Left forelimb (tissue), 1 donor: ENCODE measurements at regions not wholly inside any gene's neighbourhood (a gene's known extent, or its start where the extent isn't known, plus 50 kb on each side); places are given as distances from the start of the nearest gene placed in this dataset.

ENCODE experiments used
- DNase-seq: peaks from one replicate; pipeline ENCODE4 v3.0.0-alpha.2; 2018; ENCODE audit warnings: low spot score

DNA sequence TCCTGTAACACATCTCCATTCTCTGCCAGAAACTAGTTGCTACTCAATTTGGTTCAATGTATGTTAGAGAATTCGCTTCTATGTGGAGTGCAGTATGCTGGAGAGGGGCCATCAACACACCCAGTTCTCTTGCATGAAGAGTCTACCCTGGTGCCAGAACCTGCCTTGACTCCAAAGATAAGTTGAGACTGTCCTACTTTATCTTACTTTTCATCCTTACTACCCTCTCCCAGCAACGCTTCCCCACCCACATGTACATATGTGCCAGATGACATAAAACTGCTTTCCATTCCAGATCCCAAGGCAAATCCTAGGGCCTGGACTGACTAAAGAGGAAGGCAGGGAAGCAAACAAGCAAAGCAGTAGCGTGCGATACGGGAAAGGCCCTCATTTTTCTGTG, 442.6 kb upstream of the THRB start:
- no peak for DNase-seq

DNA sequence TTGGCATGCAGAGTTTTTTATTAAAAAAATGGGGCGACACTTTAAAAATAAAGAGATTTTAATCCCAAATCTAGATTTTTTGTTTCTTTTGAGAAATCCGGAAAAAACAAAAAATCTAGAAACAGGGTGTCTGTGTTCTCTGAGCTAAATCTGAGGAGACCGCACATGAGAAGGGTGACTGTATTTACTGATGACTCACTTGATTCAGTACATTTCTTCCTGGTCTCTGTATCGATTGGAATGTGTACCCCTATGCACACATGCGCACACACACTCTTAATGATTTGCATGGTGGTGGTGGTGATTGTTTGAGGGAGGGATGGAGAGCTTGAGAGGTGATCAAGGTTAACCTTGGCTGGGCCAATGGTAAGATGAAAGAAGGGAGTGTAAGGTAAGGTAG, 443.1 kb upstream of the THRB start:
- DNase-seq, result no peak

DNA sequence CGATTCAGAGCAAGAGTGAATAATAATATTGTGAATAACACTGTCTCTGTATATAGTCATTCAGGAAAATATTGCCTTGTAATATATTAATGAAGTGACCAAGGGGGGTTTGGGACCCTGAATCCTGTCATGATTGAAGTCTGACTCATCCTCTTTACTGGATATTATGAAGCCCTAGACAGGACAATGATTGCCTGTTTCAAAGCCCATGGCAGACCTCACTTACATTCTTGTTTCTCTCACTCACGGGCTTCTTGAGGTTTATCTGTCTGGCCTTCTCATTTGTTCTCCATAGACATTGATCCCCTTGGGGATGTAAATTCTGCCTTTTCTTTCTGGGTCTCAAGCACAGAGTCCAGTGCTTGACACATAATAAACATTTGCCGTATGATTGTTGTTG, 449.3 kb upstream of the THRB start:
- no peak for DNase-seq

DNA sequence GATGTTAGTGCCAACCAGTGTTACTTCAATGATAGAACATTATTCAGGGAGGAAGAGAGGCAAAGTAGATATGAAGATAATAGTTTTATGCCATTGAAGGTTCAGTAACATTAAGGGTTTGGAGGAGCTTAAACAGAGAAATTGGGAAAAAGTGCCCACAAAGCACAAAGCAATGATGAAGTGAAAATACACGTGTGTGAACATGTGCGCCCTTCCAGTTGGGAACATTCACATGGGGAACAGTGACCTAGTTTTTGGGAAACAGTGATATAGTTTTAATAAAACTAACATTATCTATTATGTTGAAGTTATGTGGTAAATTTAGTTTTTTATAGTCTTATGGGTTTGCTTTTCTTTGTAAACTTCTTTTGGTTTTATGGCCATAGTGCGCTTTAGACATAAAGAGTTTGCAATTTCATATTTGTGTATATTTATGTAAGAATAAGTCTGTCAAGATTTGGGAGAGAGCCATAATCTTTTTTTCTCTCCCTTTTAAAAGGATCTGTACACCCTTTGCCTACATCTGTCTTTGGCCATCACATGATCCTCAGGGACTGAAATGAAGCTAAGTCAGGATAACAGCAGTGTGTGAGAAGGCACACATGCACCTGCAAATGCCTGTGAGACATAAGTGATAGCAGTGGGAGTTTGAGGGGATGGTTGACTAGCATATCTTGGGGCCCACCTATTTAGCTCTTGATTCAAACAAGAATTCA, 450.3 kb upstream of the THRB start:
- DNase-seq, result no peak

DNA sequence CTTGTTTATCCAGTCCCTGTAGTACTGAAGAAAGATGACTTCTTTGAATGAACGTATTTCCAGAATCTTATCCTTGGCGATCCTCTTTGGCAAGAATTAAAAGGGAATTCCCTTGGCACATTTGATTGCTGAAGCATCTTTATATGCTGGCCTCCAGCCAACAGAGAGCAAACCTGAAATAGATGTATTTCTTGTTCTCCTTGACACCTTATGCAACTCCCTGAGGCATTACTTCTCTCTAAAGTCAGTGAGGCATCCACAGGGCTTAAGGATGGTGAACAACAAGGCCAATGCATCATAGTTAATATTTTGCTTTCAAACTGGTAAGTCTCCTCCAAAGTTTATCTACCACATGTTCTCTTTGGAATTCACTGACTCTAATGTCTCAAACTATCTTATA, 450.9 kb upstream of the THRB start:
- no peak for DNase-seq

DNA sequence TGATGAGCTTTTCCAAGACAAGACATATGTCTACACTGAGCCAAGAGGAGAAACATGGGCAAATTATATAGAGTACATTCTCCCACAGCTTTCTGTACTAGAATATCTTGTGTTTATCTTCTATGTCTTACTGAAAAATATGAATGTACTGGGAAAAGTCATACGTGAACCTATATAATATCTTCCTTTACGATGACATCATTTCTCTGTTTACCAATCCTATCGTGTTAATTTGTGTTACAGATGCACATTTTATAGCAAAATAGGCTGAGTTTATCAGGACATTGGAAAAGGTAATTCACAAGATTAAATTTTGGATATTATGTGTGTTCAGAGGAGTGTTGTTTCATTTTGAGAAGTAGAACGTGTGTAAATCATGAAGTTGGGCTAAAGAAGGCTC, 452.5 kb upstream of the THRB start:
- DNase-seq, result no peak

DNA sequence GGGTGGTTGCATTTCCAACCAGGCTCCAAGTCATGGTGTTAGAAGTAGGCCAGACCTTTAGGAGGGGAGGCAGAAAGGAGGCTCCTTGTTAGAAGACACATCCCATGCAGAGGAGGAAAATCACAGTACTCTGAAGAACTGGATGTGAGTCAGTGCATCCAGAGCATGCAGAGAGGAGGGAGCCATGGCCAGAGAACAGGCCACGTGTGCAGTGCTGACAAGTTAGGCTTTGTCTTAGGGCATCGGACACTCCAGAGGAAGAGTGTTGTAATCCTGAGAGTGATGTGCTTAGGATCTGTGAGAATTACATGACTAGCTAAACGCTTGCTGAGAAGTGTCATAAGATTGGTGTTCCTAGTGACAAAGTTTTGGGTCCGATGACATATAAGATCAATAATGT, 456.5 kb upstream of the THRB start:
- no peak for DNase-seq

DNA sequence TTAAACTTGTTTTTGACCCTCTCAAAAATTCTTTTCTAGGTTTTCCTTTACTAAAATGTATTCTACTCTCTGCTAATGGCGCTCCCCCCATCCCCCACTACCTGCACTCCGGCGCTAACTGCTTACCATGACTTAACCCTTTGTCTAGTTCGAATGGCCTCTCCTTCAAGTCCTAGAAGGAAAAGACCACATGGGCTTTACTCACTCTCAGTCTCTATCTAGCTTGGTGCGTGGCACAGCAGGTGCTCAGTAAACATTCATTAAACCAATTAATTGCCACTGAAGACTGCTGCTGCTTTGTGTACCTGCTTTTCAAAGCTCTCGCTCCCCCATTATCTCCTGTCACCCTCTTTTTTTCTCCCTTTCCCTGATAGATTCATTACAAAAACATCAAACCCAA, 457.7 kb upstream of the THRB start:
- no peak for DNase-seq

DNA sequence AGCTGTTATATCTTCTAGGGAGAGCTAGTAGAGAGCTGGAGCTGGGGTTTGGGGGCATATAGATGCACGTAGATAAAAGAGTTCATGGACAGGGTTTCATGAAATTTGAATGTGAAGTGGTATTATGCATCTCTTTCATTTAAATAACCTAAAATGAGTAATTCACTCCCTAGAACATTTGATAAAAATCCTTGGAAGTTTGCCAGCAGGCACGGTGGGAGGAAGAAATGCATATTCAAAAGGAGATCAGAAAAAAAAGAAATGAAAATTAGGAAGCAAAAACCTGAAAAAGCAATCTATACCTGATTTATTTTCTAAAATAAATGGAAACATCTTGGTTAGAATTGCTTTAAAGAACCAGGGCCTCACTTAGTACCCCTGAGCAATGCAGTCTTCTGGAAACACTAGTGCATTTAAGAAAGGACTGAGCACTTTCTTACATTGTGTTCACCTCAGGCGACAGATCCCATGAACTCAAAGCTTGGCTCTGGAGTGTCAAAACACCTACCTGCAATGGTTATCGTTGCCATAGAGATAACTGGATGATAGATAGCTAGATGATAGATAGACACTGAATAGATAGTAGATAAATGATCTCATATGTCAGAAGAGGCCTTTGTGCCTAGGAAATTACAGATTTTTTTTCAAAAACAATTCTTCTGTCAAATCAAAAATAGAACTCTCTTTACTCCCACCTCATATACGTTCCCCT, 458.6 kb upstream of the THRB start:
- DNase-seq, result no peak

DNA sequence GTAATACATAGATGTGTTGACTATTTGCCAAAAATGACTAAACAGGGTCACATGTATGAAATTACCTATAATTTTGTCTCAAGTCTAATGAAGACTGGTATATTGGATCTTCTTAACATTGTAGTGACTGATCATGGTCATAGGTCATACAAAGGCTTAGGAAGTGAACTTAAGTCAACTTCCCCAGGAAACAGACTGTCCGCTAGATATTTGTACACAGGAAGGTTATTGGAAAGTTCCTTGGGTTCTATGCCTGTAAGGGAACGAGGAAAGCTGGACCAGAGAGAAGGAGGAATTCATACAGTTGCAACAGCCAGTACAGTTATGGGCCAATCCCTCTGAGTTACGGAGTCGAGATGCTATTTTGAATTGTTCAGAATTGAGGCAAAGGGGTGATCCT, 462.0 kb upstream of the THRB start:
- no peak for DNase-seq

DNA sequence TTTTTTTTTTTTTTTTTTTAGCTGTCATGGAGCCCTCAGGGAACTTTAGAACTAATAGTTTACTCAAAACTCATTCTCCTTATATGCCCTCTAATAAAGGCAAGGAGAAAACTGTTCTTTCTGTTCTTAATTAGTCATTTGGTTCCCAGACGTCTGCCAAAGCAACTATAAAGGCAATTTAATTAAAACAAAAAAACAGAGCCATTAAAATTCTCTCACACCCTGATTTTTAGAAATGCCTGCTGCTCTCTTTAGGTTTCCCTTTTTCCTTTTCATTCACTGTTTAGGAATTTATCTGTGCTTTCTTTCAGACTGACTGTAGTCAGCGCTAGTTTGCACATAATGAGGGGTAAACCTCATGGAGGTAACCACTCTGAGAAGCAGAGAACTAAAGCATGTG, 463.6 kb upstream of the THRB start:
- DNase-seq, result no peak

DNA sequence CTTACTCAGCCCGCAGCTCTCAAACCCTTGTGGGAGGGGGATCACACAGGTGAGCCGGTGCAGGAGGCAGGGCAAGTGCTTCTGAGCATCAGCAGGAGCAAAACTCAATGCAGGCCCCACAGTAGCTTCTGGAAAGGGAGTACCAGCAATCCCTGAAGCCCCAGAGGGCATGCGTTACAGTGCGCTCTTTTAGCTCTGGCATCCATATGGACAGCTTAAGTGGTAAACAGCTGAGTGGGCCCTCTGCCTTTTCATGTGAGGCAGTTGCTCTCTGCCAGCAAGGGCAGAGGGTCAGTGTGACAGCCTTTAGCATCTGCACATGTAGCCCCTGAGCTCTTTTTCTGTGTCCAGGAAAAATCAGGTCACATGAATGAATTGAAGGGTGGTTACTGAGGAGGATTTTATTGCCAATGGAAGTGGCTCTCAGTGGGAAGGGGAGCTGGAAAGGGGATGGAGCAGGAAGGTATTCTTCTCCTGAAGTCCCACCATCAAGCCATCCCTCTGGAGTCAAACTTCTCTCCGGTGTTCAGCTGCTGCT, 464.3 kb upstream of the THRB start:
- no peak for DNase-seq

DNA sequence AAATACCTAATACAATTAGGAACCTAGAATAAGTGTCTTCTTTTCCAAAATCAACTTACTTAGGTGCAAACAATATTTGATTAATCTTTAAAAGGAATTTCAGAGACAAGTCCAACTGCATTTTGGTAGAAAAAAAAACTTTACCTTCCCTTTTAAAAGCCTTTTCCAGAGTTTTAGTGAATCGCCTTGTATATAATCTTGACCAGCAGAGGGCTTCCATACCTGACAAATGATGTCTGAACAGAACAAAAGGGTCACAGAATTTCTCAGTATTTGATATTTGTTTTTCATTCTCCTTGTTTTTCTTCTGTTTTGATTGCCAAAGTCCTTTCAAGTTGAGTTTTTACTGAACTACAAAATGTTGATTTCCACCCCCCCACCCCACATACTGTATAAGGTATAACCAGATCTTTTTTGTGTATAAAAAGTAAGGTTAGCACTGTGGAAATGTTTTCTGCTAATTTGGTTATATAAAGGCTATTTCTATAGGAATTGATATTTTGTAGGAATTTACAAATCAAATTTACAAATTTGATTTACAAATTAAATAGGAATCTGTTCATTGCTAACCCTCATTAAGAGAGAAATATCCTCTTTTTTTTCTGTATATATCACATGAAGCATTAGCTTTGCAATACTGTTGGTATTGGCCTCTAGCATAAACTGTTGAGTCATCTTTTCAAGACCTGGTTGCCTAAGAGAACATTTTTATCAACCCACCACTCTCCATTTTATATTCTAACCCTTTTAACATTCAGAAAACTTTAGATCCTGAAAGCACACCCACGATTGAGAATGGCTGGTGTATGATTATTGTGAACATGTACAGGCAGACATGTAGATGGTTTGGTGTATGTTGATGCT, 464.1 kb upstream of the RARB start:
- no peak for DNase-seq

DNA sequence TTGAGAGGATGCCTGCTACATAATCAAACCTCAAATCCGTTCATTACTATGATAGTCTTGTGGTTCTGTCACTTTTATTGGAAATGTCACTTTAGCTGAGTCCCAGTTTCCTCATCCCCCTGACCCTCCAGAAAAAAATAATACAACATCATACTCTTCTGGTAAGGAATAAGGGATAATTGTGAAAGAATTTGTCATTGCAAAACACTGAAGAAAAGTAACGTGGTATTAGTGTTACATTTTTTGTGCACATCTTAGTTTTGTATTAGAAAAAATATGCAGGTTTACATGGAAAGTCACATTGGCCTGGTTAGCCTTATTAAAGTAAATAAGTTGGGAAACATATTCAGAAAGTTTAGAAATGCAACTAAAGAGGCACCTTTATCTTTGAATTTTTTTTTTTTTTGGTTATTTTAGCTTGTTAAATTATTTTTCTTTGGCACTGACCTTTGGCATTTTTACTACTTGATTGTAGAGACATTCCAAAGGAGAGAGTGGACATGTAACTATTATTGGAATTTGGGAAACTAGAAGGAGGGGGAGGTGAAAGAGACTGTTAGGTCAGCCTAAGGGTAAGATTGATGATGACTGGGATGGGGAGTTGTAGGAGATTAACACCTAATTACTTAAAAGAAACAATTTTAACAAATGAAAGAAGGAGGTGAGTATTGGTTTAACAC, 462.2 kb upstream of the RARB start:
- no peak for DNase-seq

DNA sequence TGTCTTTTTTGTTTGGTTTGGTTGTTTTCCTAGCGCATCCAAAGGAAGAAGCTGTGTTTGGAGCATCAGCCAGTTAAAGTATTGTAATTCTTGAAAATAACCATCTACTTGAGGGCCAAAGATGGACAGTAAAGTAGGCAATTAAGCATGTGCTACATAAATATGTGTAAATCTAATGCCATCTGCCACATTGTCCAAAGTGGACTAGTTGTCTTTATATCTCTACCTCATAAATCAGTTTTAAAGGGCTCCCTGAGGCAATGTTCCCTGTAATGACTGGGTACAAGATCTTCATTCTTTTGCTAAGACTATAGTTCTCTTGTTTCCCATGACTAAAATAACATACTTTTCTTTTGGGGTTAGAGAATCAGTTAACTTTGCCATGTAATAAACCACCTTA, 460.0 kb upstream of the RARB start:
- no peak for DNase-seq

DNA sequence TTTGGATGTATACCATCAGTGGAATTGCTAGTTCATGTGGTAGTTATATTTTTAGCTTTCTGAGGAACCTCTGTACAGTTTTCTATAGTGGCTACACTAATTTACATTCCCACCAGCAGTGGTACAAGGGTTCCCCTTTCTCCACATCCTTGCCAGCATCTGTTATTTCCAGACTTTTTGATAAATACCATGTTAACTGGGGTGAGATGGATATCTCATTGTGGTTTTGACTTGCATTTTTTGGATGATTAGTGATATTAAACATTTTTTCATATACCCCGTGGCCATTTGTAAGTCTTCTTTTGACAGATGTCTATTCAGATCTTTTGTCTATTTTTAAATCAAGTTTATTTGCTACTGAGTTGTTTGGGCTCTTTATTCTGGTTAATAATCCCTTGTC, 455.6 kb upstream of the RARB start:
- DNase-seq, result no peak

DNA sequence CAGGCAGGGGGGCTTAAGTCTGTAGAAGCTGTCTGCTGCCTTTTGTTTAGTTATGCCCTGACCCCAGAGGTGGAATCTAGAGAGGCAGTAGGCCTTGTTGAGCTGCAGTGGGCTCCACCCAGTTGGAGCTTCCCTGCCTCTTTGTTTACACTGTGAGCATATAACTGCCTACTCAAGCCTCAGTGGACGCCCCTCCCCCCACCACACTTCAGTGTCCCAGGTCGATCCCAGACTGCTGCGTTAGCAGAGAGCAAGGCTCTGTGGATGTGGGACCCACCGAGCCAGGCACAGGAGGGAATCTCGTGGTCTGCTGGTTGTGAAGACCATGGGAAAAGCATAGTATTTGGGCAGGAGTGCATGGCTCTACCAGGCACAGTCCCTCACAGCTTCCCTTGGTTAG, 446.8 kb upstream of the RARB start:
- DNase-seq, result no peak

DNA sequence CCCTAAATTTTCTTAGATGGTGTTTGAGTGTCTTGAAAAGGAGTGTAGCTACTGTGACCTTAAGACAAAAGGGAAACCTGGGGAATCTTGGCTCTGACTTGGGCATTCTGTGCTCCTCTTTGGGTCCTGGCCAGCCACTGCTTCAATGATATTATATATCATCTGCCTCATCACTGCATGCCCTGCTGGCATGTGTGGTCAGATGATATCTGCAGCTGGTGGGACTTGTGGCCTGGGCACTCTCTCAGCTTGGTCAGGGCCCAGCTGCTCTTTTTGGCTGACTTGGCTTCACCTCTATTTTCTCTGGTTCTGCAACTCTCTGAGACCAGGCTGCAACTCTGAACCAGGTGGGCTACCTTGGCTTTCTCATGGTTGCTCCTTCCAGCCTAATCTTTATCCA, 446.1 kb upstream of the RARB start:
- no peak for DNase-seq

DNA sequence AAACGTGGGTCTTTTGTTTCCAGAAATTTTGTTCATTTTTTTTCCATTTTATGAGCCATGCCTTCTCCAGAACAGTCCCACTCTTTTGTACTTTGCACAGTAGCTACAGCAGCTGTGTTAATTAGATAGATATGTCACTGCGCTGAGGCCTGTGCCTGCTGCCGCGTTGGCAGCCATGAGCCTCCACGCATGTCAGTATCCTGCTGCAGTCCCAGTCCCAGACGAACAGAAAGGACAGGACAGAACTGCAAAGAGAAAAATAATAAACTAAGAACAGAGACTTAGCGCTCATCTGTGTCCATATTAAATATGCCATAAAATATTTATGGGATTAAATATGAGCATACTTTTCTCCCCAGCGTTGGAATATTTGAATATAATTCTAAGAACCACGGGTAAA, 442.4 kb upstream of the RARB start:
- DNase-seq, result no peak

DNA sequence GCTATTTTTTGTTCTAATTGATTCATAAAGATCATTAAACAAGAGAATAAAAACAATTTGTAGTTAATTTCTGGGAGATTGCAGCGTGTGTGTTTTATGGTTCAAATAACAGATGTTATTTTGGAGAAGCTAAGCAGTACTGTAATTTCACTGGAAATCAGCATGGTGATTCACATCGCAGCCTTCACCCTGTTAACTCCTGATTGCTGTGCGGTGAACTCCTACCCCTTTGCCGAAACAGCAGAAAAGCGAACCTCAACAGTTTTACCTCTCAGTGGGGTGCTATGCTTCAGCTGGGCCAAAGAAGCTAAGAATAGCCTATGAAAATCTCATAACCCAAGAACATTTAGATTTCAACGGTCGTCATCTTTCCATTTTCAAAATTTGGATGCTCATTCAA, 441.5 kb upstream of the RARB start:
- DNase-seq, result no peak

DNA sequence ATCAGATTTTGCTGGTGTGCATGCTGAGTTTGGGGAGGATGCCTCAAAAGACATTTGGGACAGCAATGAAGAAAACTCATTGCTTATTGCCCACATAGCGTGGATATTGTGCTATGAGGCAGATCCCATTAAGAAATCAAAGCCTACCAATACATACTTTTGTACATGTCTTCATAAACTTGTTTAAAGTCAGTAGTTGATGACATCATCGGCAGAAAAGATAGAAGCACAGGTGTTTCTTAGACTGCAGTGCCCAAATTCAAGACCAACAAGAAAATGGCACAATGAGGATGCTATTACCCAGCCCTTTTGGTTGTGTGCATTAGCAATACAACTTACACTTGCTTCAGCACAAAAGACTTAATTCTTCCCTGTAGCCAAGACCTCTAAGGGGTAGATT, 428.7 kb upstream of the RARB start:
- no peak for DNase-seq

DNA sequence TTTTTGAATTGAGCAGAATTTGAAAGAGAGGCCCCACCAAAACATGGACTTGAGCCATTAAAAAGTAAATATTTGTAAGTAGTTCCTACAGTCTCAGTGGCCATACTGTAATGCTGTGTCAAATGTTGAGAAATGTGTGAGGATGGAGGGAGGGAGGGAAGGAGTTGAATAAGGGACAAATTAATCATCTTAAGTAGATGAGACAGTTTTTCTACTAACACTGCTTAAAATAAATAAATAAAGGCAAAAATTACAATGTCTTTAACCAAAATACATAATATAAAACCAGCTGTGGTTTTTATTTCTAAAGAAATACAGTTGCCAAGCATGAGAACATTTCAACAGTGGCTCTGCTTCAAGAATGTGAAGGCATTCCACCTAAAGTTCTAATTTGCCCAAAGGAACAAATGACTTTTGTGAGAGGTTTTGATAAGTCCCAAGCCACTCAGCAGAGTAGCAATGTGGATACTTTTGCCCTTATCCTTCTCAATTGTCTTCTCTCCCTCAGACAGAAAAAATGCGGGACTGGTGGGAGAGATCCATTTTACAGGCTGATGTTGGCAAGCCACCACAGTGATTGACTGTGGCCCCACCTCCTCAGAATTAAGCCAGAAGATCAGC, 427.0 kb upstream of the RARB start:
- DNase-seq, result no peak
